Esophagus muscularis mucosa (tissue), 4 donors: ENCODE measurements at regions not wholly inside any gene's neighbourhood (a gene's known extent, or its start where the extent isn't known, plus 50 kb on each side); places are given as distances from the start of the nearest gene placed in this dataset.

Source experiments
- DNase-seq: peaks from one replicate; pipeline ENCODE4 v3.0.0-alpha.2; 2017; ENCODE audit errors: extremely low spot score
- H3K27ac ChIP-seq, 4 donors: fragments of 200-600 bp; sonication (generic); replicated peaks in 1 of 4; 1 replicate in 3 of 4; 2 replicates in 1 of 4; pipeline ENCODE4 v1.5.1; 2016 to 2019; ENCODE audit warnings: mild to moderate bottlenecking in 1 of 4
- H3K27me3 ChIP-seq, 4 donors: fragments of 200-600 bp; sonication (generic); one replicate each; pipeline versions ENCODE4 v1.5.1 to v1.6.0; 2016 to 2019
- H3K36me3 ChIP-seq, 4 donors: fragments of 200-600 bp; sonication (generic); one replicate each; pipeline ENCODE4 v1.5.1; 2016 to 2019
- H3K4me1 ChIP-seq, 4 donors: fragments of 200-600 bp; sonication (generic); one replicate each; pipeline ENCODE4 v1.5.1; 2016 to 2019
- H3K4me3 ChIP-seq, 4 donors: fragments of 200-600 bp; sonication (generic); 1 replicate in 2 of 4; 2 replicates in 2 of 4; pipeline ENCODE4 v1.5.1; 2016 to 2019; ENCODE audit warnings: mild to moderate bottlenecking in 4 of 4, moderate library complexity in 1 of 4
- H3K9me3 ChIP-seq, 4 donors: fragments of 200-600 bp; sonication (generic); 1 replicate in 3 of 4; 2 replicates in 1 of 4; pipeline ENCODE4 v1.5.1; 2016 to 2019
- CTCF ChIP-seq, 3 experiments: fragments of 200-600 bp in 2 of 3; fragments of 450-650 bp in 1 of 3; sonication (generic) in 2 of 3; IDR thresholded peaks; one replicate each; pipeline ENCODE4 v1.5.1; 2017 to 2019; ENCODE audit warnings: antibody characterized with exemption in 3 of 3, mild to moderate bottlenecking in 2 of 3, moderate library complexity in 1 of 3
- EP300 ChIP-seq: sonication (generic); formaldehyde crosslinking; IDR thresholded peaks from one replicate; pipeline ENCODE4 v1.6.1; 2017; ENCODE audit warnings: antibody characterized with exemption
- POLR2A ChIP-seq: fragments of 450-650 bp; IDR thresholded peaks from one replicate; pipeline ENCODE4 v1.6.1; 2017; ENCODE audit warnings: antibody characterized with exemption, moderate library complexity, mild to moderate bottlenecking, low read depth
- POLR2AphosphoS5 ChIP-seq, 2 donors: sonication (generic); formaldehyde crosslinking; IDR thresholded peaks; one replicate each; pipeline ENCODE4 v1.6.1; 2017; ENCODE audit warnings: antibody characterized with exemption in 2 of 2
- WGBS: methylation state at CpG from one replicate; pipeline ENCODE4 v1.1.5; 2018; 5-methylcytosine and 5-hydroxymethylcytosine counted together
- intact Hi-C: fragments of 100-400 bp; cut with DNase I; formaldehyde crosslinking; loops from one replicate; pipeline ENCODE4 v1.15.1; 2023

- no peaks in the 10 kb centered on the region for H3K27me3 ChIP-seq
- intact Hi-C loops: no loop called here
Measured at GRCh38 chr13:82850644-82851043, 1031.6 kb downstream of the SLITRK1 start.

GRCh38 chr13:82848766-82849165 is 1033.5 kb downstream of the SLITRK1 start:
- intact Hi-C loops: no loop called here
- WGBS: 88% methylated on average over 1 of the region's 1 CpG
- H3K9me3 ChIP-seq: no peaks in the 10 kb centered on the region
- no peaks in the 10 kb centered on the region for H3K36me3 ChIP-seq
- H3K4me1 ChIP-seq: no peaks in the 10 kb centered on the region
- no peaks in the 10 kb centered on the region for H3K27me3 ChIP-seq
- no peak overlapping the region for H3K27ac ChIP-seq
- no peak for DNase-seq
- H3K4me3 ChIP-seq: no peak overlapping the region
- TF ChIP-seq EP300 (no peak), CTCF (IDR thresholded peaks at IDR 0.05) (no peak), POLR2AphosphoS5 (IDR thresholded peaks at IDR 0.05) (no peak), POLR2A (no peak)

More at GRCh38 chr13:82850644-82851043, 1031.6 kb downstream of the SLITRK1 start:
- Histone ChIP-seq H3K36me3 (no peaks in the 10 kb centered on the region), H3K4me3 (no peak overlapping the region), H3K27ac (no peak overlapping the region), H3K4me1 (no peaks in the 10 kb centered on the region), H3K9me3 (no peaks in the 10 kb centered on the region)
- no peak for DNase-seq
- no peak for TF ChIP-seq POLR2AphosphoS5 (IDR thresholded peaks at IDR 0.05)
- TF ChIP-seq EP300: no peak
- TF ChIP-seq POLR2A: no peak
- no peak for TF ChIP-seq CTCF (IDR thresholded peaks at IDR 0.05)

GRCh38 chr13:82847595-82847994 is 1034.7 kb downstream of the SLITRK1 start:
- no peak for DNase-seq
- intact Hi-C loops: no loop called here
- Histone ChIP-seq H3K27ac (no peak overlapping the region), H3K4me1 (no peaks in the 10 kb centered on the region), H3K36me3 (no peaks in the 10 kb centered on the region), H3K9me3 (no peaks in the 10 kb centered on the region), H3K4me3 (no peak overlapping the region), H3K27me3 (no peaks in the 10 kb centered on the region)
- no peak for TF ChIP-seq CTCF (IDR thresholded peaks at IDR 0.05)
- no peak for TF ChIP-seq POLR2AphosphoS5 (IDR thresholded peaks at IDR 0.05)
- no peak for TF ChIP-seq EP300
- no peak for TF ChIP-seq POLR2A
- WGBS: 74% methylated on average over 3 of the region's 3 CpGs

GRCh38 chr13:82833923-82834322 is 1048.4 kb downstream of the SLITRK1 start:
- Histone ChIP-seq H3K27ac (no peak overlapping the region), H3K9me3 (no peaks in the 10 kb centered on the region), H3K4me3 (no peak overlapping the region), H3K27me3 (no peaks in the 10 kb centered on the region), H3K4me1 (no peaks in the 10 kb centered on the region), H3K36me3 (no peaks in the 10 kb centered on the region)
- no peak for DNase-seq
- intact Hi-C loops: no loop called here
- WGBS: 28% methylated on average over 3 of the region's 3 CpGs
- TF ChIP-seq CTCF (IDR thresholded peaks at IDR 0.05): no peak
- TF ChIP-seq POLR2AphosphoS5 (IDR thresholded peaks at IDR 0.05): no peak
- no peak for TF ChIP-seq EP300
- no peak for TF ChIP-seq POLR2A

- no peaks in the 10 kb centered on the region for H3K36me3 ChIP-seq
- no peak for DNase-seq
- no peaks in the 10 kb centered on the region for H3K27me3 ChIP-seq
- no peaks in the 10 kb centered on the region for H3K4me1 ChIP-seq
- no peak overlapping the region for H3K27ac ChIP-seq
- no peaks in the 10 kb centered on the region for H3K9me3 ChIP-seq
- intact Hi-C loops: no loop called here
- 91% methylated on average over 1 of the region's 1 CpG for WGBS
- TF ChIP-seq POLR2AphosphoS5 (IDR thresholded peaks at IDR 0.05) (no peak), POLR2A (no peak), EP300 (no peak), CTCF (IDR thresholded peaks at IDR 0.05) (no peak)
- H3K4me3 ChIP-seq: no peak overlapping the region
Measured at GRCh38 chr13:82829040-82829439, 1053.2 kb downstream of the SLITRK1 start.
